ENCODE measurements at regions not wholly inside any gene's neighbourhood (a gene's known extent, or its start where the extent isn't known, plus 50 kb on each side); places are given as distances from the start of the nearest gene placed in this dataset.

- no peaks in the 10 kb centered on the region for H3K23me2 ChIP-seq (ENCODE audit: low read depth, low read length)
- no peaks in the 10 kb centered on the region for H3K9me3 ChIP-seq (ENCODE audit: insufficient read depth in 2 of 2, low read depth in 1 of 2, low read length in 1 of 2)
- H3K23ac ChIP-seq (ENCODE audit: insufficient read length): no peak overlapping the region
- H2BK15ac ChIP-seq (ENCODE audit: low read length): no peak overlapping the region
- CTCF ChIA-PET (ENCODE audit: partially characterized antibody): interaction anchor here (0.5 kb wide), 1 partner anchor 158 kb away, joined by 3 read pairs; no protein-coding TSS in a partner anchor
- no peaks in the 10 kb centered on the region for H4K20me1 ChIP-seq (replicated peaks in 1 of 2; ENCODE audit: control insufficient read depth in 1 of 2, insufficient read depth in 2 of 2, low read length in 2 of 2)
- H3K18ac ChIP-seq (ENCODE audit: extremely low read depth, low read length): no peak overlapping the region
- no peak overlapping the region for H3K4me2 ChIP-seq (ENCODE audit: insufficient read depth in 1 of 2, low read depth in 2 of 2, low read length in 2 of 2)
- 93% methylated on average over 4 of the region's 4 CpGs; no CpG with 5 or more reads in 1 of the 2 experiments for WGBS, 2 experiments (ENCODE audit: extremely low coverage in 1 of 2, insufficient coverage in 1 of 2, insufficient read length in 1 of 2, insufficient replicate concordance in 2 of 2, low coverage in 1 of 2, low lambda C conversion rate in 2 of 2, missing lambda C conversion rate in 1 of 2)
- H3K9ac ChIP-seq (replicated peaks in 1 of 4; ENCODE audit: extremely low read depth in 1 of 4, low read depth in 3 of 4, low read length in 3 of 4): no peak overlapping the region
- no peak overlapping the region for H2BK12ac ChIP-seq (ENCODE audit: low read depth, low read length)
- no peaks in the 10 kb centered on the region for H3K27me3 ChIP-seq (replicated peaks in 1 of 4; ENCODE audit: control insufficient read depth in 3 of 4, extremely low read depth in 1 of 4, insufficient read depth in 3 of 4, low read length in 3 of 4)
- H2BK20ac ChIP-seq (ENCODE audit: low read length): no peak overlapping the region
- no peak overlapping the region for H2BK5ac ChIP-seq (ENCODE audit: low read depth, low read length)
- FAIRE-seq (no peak), DNase-seq (ENCODE audit: low read depth in 1 of 2, low spot score in 2 of 2) (no peak)
- H4K8ac ChIP-seq (ENCODE audit: extremely low read depth, insufficient read depth, low read length): no peak overlapping the region
- H4K91ac ChIP-seq (replicated peaks; ENCODE audit: insufficient read length, low read length): no peak overlapping the region
- H3K27ac ChIP-seq (ENCODE audit: low read depth, low read length): no peak overlapping the region
- no peak overlapping the region for H3K4ac ChIP-seq (replicated peaks; ENCODE audit: insufficient read length, low read depth, low read length)
- H3K79me2 ChIP-seq (ENCODE audit: control insufficient read depth in 1 of 2, insufficient read depth in 2 of 2, low read length in 2 of 2): no peaks in the 10 kb centered on the region
- no peaks in the 10 kb centered on the region for H3K36me3 ChIP-seq (ENCODE audit: control insufficient read depth in 2 of 4, insufficient read depth in 4 of 4, low read length in 3 of 4)
- H3K14ac ChIP-seq (ENCODE audit: insufficient read length): no peak overlapping the region
- no peak overlapping the region for H2AFZ ChIP-seq (ENCODE audit: low read length)
- no peak overlapping the region for H4K5ac ChIP-seq (ENCODE audit: insufficient read length, low read depth, low read length)
- no peak overlapping the region for H2AK5ac ChIP-seq (ENCODE audit: low read depth, low read length)
- H3K79me1 ChIP-seq (ENCODE audit: low read depth, low read length): no peaks in the 10 kb centered on the region
- H3K56ac ChIP-seq (replicated peaks; ENCODE audit: insufficient read length, low read depth, low read length): no peak overlapping the region
- no peak overlapping the region for H3K4me3 ChIP-seq (ENCODE audit: extremely low read depth in 1 of 4, insufficient read depth in 2 of 4, low read depth in 3 of 4, low read length in 4 of 4)
- POLR2A ChIA-PET (ENCODE audit: partially characterized antibody): no interaction called here
- H3K4me1 ChIP-seq (replicated peaks in 1 of 4; ENCODE audit: control insufficient read depth in 3 of 4, insufficient read depth in 4 of 4, low read length in 3 of 4): no peaks in the 10 kb centered on the region
- H2BK120ac ChIP-seq (replicated peaks; ENCODE audit: low read depth, low read length): no peak overlapping the region
- TF ChIP-seq TEAD4 (IDR thresholded peaks at IDR 0.05; ENCODE audit: low read depth, low read length) (no peak), SAP30 (IDR thresholded peaks at IDR 0.05; ENCODE audit: insufficient read depth, insufficient replicate concordance, low read length) (no peak), USF2 (IDR thresholded peaks at IDR 0.05; ENCODE audit: low read length) (no peak), NRF1 (IDR thresholded peaks at IDR 0.05; ENCODE audit: low read depth, low read length) (no peak), EGR1 (IDR thresholded peaks at IDR 0.05; ENCODE audit: borderline replicate concordance, low read depth, low read length) (no peak), RBBP5 (IDR thresholded peaks at IDR 0.05; ENCODE audit: borderline replicate concordance, low read depth, low read length) (no peak), GABPA (IDR thresholded peaks at IDR 0.05; ENCODE audit: borderline replicate concordance, insufficient read depth, low read length) (no peak), BACH1 (IDR thresholded peaks at IDR 0.05; ENCODE audit: low read length) (no peak), SIRT6 (IDR thresholded peaks at IDR 0.05; ENCODE audit: low read length) (no peak), FOSL1 (IDR thresholded peaks at IDR 0.05; ENCODE audit: insufficient read depth, low read depth, low read length) (no peak), KDM1A (IDR thresholded peaks at IDR 0.05; ENCODE audit: borderline replicate concordance, low read length) (no peak), ZNF274 (IDR thresholded peaks at IDR 0.05; ENCODE audit: borderline replicate concordance, extremely low read depth, low read length) (no peak), HDAC6 (IDR thresholded peaks at IDR 0.05; ENCODE audit: low read depth, low read length) (no peak), SUZ12 (IDR thresholded peaks at IDR 0.05; ENCODE audit: low read length) (no peak), PHF8 (conservative IDR thresholded peaks at IDR 0.05; ENCODE audit: low read depth, low read length) (no peak)
Observed at GRCh38 chr3:35862057-35862456, 222.7 kb downstream of the ARPP21 start.

Data from H1 (cell line).